HT1080 (cell line): ENCODE measurements at regions not wholly inside any gene's neighbourhood (a gene's known extent, or its start where the extent isn't known, plus 50 kb on each side); places are given as distances from the start of the nearest gene placed in this dataset.

Source experiments
- DNase-seq: peaks from one replicate; pipeline ENCODE4 v3.0.0-alpha.2; 2015; ENCODE audit warnings: low read depth

DNA sequence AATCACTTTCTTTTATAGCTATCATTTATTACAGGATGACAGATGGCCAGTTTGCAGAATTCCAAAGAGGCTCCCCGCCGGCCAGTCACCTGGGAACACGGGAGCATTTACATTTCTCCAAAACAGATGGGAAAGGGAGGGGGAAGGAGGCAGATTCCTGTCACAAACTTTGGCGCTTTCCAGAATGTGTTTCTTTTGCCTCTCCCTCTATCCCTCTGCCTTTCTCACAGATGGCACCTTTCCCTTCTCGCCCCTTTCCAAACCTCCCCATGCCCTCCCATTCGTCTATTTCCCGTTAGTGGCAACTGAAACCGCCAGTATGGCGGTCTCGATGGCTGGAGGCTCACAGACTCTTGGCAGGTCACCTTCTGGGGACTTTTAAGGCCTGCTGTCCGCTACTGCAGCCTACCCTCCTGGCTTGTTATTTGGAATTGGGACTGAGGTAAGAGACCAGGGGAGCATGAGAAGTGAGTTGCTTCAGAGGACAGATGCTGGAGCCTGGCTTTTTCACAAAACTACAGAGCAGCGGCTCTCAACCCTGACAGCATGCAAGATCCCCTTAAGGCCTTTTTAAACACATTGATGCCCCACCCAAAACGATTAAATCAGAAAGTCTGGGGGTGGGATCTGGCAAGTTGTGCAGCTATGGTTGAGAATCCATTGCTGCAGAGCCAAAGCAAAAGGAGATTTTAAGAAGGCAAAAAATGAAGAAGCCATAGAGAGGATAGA is 161.5 kb upstream of the VASH1 start:
- DNase-seq: no peak

DNA sequence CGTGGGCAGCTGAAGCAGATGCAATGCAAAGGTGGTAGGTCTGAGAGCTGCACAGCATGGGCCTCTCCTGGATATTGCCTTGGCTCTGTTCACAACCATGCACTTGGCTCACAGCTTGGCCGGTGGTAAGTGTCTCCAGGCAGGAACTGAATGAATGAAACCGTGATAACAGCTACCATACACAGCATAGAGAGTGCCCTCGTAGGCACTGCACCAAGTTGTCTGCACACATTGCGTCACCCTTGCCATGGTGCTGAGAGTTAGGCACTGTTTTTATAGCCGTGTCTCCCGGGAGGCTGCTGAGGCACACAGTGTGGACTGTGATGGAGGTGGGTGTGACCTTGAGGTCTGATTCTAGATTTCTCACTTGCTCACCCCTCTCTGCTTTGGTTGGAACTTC is 157.6 kb upstream of the VASH1 start:
- no peak for DNase-seq

DNA sequence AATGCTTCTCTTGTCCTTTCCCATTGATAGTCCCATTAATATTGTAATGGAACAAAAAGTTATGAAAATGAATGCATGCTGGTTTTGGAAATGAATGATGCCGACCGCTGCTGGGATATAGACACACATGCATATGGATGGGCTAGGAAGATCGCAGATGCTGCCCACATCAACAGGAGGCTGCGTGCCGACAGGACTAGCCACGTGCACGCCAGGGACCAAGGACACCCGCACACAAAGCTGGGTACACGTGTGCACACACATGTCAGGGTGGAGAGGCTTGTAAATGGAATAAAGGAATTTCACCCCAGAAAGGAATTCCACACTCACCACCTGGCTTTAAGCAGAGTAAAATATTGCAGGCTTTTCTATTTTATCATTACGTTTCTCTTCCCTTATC is 153.8 kb upstream of the VASH1 start:
- DNase-seq: no peak

DNA sequence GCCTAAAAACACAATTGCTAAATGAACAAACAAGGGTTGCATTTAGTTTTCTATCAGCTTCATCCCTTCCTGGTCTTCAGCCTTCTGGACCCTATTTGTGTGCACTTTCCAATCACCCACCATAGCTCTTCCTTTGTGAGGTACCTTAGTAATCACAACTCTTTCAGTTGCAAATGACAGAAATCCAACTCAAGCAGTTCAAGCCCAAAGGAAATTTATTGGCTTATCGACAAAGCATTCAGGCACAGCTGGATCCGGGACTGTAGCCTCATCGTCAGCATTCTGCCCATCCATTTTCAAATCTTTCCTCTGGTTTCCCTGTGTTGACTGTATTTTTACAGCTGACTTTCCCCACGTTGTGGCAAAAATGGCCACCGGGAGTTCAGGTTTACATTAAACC is 148.6 kb upstream of the VASH1 start:
- no peak for DNase-seq

DNA sequence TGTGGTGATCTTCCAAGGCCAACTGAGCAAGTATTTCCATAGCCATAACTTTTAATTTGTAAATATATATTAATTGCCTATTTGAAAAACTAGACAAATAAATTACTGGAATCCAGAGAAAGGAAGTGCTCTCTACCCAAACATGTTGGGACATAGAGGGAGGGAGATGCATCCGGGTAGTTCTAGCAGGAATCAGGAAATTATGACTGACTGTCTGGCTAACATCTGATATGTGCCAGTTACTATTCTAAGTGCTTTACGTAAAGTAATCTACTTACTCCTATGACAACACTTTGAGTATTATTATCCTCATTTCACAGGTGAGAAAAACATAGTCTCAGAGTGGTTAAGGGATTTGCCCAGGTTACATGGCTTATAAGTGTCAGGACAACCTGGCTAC is 147.7 kb upstream of the VASH1 start:
- DNase-seq: no peak

DNA sequence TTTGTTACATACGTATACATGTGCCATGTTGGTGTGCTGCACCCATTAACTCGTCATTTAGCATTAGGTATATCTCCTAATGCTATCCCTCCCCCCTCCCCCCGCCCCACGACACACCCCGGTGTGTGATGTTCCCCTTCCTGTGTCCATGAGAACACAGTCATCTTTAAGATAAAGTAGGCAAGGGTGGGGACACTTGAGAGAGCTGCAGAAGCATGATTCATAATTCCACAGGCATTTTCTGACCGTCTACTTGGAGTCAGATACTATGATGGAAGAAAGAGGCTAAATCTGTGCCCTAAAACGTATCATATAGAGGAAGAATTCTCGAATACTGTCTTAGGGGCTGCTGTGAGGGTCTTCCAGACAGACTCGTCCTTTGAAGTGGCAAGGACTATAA is 145.9 kb upstream of the VASH1 start:
- no peak for DNase-seq

DNA sequence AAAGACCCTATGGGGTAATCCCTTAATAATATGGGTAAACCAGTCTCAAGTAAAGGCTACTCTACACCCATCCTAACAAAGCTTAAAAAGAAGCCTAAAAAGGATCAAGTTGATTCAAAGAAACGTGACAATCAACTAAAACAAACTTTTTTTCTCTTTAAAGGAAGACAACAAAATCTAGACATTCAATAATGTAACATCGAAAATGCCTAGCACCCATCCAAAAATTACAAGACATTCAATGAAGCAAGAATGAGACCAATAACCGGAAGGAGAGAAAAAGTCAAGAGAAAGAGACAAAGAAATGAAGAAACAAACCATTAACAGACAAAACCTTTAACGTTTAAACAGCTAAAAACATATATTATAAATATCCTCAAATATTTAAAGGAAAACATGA is 143.8 kb upstream of the VASH1 start:
- DNase-seq: no peak

DNA sequence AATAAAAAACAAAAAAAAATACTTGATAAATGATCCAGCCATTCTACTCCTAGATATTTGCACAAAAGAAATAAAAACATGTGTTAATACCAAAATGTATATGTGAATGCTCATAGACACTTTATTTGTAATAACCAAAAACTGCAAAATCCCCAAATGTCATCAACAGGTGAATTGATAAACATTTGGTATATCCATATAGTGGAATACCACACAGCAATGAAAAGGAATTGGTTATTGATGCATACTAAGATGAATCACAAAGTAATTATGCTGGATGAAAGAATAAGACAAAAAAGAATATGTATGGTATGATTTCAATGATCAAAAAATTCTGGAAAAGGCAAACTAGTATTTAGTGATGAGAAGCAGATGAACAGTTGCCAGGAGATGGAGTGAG is 124.7 kb upstream of the VASH1 start:
- no peak for DNase-seq

DNA sequence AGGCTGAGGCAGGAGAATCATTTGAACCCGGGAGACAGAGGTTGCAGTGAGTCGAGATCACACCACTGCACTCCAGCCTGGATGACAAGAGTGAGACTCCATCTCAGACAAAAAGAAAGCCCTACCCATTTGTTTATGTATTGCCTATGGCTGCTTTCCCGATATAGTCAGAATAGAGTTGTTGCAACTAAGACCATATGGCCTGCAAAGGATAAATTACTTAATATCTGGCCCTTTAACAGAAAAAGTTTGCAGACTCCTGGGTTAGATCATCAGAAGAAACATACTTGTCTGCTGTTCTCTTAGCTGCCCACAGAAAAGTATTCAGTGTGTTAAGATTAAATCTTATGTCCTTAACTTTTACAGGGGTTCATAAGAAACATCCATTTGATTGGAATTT is 122.4 kb upstream of the VASH1 start:
- DNase-seq: no peak

DNA sequence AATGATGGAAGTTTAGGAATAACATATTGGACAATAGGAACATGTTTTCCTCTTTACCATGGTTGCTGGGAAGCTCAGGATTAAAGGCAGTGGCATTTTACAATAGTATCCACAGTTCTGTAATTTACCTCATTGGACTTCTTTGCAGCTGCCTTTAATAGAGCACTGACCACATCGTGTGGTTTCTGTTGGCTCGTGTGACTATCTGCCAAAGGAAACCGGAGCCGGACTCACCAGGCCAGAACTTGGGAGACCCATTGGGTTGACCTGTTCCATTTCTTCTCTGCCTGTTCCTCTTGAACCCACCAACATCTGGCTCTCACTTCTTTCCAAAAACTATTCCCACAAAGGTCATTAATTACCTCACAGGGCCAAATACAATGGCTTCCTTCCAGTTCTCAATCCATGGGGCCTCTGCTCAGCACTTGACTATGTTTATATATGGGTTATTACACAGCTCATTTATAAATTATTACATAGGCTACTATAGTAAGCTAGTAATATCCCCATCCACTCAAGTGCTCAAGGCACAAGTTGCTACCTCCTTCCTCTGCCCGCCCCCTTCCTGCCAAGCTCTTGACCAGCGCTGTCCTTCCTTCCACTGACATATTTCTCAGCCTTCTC is 121.5 kb upstream of the VASH1 start:
- DNase-seq: no peak

DNA sequence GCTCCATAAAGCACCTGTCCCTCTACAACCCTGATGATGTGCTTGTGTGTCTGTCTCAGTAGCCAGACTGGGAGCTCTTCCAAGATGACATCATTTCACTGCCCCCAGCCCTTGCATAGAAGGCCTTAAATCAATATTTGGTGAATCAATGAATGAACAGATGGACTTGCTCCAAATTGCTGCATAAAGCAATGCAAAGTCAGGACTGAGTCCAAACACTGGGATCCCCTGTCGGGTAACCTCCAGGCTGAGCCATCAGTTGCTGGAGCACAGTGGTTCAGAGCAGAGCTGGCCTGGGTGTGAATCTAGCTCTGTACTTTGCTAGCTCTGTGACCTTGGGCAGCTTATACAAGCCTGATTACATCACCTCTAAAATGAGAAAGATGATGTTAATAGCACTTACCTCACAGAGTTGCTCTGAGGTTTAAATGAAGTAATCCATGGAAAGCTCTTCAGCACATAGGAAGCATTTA is 120.3 kb upstream of the VASH1 start:
- DNase-seq: no peak

DNA sequence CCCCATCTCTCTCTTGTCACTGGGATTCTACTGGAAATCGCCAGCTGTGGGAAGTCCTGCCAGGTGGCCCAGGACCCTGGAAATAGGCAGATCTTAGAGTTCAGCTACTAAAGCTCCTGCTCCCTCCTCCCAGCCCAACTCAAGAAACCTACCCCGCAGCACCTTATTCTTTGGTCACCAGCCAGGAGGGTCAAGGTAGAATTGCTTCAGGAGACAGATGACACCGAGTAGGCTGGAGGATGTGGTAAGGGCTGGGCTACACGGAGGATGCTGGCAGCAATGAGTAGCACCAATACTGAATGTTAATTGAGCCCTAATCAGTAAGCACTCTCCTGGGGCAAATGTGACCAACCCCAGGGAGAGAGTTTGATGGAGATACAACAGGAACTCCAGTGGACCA is 119.7 kb upstream of the VASH1 start:
- no peak for DNase-seq

DNA sequence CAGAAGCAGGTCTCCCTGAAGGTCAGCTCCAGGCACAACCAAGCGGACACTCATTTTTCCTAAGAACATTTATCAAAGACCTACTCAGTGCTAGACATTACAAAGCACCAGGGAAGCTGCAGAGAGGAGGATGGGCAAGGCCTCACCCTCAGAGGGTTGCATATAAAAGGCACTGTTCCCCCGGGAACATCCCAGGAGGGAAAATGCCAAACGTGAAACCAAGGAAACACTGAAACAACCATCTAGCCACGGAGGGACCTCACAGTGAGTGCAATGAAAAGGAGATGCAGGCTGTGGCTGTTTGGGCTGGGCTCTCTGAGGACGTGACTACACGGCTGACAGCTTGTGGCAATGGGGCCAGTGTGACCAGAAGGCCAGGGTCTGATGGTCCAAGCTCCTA is 117.4 kb upstream of the VASH1 start:
- DNase-seq: no peak

DNA sequence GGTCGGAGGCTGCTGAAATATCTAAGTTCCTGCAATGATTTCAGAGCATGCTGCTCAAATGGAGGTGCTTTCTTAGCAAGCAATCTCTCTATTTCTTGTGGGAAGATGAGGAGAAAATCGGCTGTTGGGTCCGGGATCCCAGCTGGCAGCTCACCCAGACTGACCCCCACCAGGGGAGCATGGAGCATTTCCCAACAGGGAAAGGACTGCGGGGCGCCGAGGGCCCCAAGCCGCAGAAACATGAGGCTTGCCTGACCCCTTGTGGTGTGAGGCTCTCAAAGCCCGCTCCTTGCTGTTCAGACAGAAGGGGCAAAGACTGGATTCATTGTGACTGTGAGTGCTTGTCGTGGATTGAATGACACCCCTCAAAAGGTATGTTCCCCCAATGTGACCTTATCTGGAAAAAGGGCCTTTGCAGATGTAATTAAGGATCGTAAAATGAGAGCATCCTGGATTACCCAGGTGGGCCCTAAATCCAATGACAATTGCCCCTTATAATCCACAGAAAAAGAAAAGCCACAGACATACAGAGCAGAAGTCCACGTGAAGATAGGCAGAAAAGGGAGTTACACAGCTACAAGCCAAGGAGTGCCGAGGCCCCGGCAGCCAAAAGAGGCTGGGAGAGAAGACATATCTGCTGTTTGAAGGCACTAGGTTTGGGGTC is 116.3 kb upstream of the VASH1 start:
- peak; percentile 14 for DNase-seq

DNA sequence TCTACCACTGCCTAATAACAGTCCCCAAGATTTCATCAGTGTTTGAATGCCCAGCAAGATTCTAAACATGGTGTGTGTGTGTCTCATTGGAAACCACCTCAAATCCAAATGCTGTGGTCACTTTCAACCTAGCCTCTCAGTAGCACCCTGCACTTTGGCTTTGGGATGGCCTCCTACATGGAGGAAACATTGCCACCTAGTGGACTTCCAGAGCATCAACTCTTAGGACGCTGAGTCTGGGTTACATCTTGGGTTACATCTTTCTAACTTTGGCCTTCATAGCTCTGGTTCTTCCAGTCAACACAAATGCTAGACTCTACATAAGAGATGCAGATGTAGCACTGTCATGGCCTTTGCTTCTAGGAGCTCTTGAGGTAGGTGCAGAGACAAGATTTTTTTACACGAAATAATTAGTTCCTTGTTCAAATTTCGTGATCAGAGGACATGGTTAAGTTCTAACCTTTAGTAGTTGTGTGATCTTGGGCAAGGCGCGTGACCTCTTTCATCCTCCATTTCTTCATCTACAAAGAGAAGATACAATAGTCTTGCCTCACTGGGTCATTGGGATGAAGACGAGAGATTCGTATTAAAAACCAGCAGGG is 113.5 kb upstream of the VASH1 start:
- peak; percentile 33 for DNase-seq

DNA sequence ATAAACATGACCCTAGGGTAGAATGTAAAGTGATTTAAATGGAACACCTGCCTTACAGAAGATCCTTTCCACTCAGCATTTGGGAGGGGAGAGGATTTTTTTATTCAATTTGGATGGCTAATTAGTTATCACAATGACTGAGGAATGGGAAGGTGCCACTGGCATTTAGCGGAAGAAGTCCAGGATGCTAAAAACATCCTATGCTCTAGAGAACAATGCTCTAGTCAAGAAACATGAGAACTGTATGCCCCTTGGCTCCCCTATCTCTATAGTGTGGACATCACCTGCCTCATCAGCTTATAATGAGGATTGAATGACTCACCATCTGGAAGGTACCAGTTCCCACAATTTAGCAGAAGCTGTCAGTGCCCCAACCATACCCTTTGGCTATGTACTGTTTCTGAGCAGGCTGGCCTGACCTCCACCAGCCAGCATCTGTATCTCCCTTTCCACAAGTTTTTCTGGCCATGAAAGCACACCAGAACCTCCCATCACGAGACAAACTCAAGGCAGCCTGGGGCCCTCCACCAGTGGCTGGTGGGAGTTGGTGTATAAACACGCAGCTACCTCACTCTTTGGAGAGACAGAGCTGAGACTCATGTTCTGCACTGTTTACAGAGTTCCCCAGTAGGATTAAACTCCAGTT is 109.7 kb upstream of the VASH1 start:
- no peak for DNase-seq

DNA sequence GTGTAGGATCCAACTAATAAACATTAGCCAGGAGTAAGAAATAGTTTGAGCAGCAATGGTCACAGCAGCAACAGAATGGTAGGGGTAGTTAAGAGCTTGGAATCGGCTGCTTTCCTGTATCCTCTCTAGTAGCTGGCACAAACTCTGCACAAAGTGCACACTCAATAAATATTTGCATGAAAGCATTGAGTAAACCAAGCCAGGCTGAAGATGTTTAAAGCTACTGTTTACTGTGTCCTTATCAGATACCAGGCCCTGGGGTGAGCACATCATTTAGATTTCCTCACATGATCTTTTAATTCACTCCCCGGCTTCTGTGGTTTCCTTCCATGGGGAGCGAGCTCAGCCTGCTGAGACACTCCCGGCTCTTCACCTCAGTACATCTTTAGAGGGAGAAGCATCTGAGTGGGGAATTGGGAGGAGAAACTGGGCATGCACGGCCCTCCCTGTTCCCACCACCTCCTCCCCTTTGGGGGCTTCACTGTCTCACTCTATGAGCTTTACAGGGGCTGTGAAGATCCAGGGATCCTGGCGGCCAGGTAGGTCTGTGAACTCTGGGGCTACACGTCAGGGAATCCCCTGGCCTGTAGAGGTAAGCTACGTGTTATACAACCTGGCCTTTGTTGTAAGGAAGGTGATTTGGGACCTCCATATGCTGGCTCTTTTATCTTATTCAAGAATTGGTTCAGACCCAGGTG is 107.2 kb upstream of the VASH1 start:
- DNase-seq: no peak

DNA sequence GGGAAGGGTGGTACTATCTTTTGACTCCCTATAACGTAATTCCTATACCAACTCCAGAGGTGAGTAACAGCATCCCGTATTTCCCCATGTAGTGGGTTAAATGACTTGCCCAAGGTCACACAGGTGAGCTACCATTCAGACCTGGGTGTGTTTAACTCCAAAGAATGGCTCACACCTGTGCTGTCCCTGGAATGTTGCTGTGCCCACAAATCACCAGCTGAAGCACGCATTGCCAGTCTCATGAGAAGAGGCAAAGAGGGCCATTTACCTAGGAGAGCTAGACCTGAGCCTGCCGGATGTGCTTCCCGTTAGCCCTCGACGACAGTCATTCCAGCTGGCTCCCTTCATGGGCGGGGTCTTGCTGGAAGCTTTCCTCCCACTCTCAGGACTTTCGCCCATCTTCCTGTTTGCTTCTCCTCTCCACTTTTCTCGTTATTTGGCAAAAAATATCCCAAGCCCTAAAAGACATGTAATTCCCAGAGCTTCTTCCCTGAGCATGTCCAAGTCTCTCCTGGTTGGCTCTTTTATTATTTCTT is 106.6 kb upstream of the VASH1 start:
- no peak for DNase-seq

DNA sequence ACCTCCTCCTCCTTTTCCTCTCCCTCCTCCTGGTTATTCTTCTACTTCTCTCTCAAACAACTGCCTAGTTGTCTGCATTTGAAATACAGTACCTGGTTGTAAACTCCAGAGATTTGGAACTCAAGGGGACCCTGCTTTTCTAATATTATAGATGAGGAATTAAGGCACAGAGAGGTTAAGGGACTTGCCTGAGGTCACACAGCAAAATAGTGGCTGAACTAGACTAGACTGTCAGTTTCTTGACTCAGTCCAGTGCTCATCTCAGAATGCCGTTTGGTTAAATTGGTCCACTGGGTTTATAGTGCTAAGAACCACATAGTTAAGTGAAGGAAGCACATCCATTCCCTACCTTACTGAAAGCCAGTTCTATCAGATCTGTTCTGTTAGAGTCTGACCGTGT is 105.9 kb upstream of the VASH1 start:
- no peak for DNase-seq

DNA sequence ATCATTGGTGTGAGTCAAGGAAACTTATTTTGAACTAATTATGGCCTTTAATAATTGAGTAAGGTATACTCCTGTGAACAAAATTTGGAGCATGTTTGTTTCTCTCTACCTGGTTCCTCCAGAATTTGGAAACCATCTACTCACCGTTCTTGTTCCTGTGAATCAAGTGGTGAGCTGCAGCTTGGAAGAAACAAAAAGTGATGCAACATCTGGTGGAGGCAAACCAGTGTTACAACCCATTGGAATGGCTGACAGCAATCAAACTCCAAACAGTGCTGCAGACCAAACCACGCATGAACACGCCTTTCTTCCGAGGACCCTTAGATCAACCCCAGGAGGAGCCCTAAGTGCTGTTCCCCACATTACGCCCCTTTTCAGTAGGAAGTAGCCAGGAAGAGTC is 104.7 kb upstream of the VASH1 start:
- DNase-seq: no peak

DNA sequence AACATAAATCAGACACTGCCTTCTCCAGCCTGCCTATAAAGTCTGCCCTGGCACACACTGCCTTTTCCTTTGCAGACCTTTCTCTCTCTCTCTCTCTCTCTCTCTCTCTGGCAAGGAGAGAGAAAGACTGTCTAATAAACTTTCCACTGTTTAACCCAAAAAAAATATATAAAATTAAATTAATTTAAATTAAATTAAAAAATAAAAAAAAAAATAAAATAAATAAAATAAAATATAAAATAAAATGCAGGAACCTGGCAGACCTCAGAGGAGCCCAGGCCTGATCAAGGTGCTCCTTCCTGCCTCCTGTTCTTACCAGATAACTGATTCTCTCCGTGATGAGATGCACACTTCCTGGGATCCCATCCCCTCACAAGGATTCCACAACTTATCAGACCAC is 103.9 kb upstream of the VASH1 start:
- no peak for DNase-seq
